ENCODE measurements at regions not wholly inside any gene's neighbourhood (a gene's known extent, or its start where the extent isn't known, plus 50 kb on each side); places are given as distances from the start of the nearest gene placed in this dataset.
"Not testable (repeated sequence)": the region's sequence is repeated elsewhere in the genome, so short reads cannot be mapped to it uniquely, and the experiment has no call there.

GRCh38 chr7:97234494-97234893 lies 117.0 kb downstream of the SDHAF3 start:
- DNase-seq (ENCODE audit: low spot score) = not testable (repeated sequence)

GRCh38 chr7:97246317-97246716 lies 128.8 kb downstream of the SDHAF3 start:
- no peak for DNase-seq (ENCODE audit: low spot score)

- not testable (repeated sequence) for DNase-seq (ENCODE audit: low spot score)
Measured at GRCh38 chr7:97258187-97258586, 140.7 kb downstream of the SDHAF3 start.

GRCh38 chr7:97269741-97270140 lies 152.2 kb downstream of the SDHAF3 start:
- DNase-seq (ENCODE audit: low spot score) = no peak

- DNase-seq (ENCODE audit: low spot score) = no peak
Measured at GRCh38 chr7:97270280-97270679, 152.8 kb downstream of the SDHAF3 start.

GRCh38 chr7:97271619-97272018 lies 154.1 kb downstream of the SDHAF3 start:
- DNase-seq (ENCODE audit: low spot score) = no peak

- DNase-seq (ENCODE audit: low spot score) = no peak
Measured at GRCh38 chr7:97272237-97272975, 154.9 kb downstream of the SDHAF3 start.

GRCh38 chr7:97275475-97275874 lies 158.0 kb downstream of the SDHAF3 start:
- no peak for DNase-seq (ENCODE audit: low spot score)

- DNase-seq (ENCODE audit: low spot score) = no peak
Measured at GRCh38 chr7:97280950-97281349, 163.5 kb downstream of the SDHAF3 start.

GRCh38 chr7:97285348-97285747 lies 167.8 kb downstream of the SDHAF3 start:
- no peak for DNase-seq (ENCODE audit: low spot score)

- no peak for DNase-seq (ENCODE audit: low spot score)
Measured at GRCh38 chr7:97293031-97293430, 175.5 kb downstream of the SDHAF3 start.

- no peak for DNase-seq (ENCODE audit: low spot score)
Measured at GRCh38 chr7:97298561-97298960, 181.1 kb downstream of the SDHAF3 start.

- no peak for DNase-seq (ENCODE audit: low spot score)
Measured at GRCh38 chr7:97305589-97305988, 188.1 kb downstream of the SDHAF3 start.

- DNase-seq (ENCODE audit: low spot score) = no peak
Measured at GRCh38 chr7:97307521-97308108, 190.1 kb downstream of the SDHAF3 start.

GRCh38 chr7:97313900-97314299 lies 196.4 kb downstream of the SDHAF3 start:
- DNase-seq (ENCODE audit: low spot score) = no peak

- DNase-seq (ENCODE audit: low spot score) = no peak
Measured at GRCh38 chr7:97317575-97317974, 200.1 kb downstream of the SDHAF3 start.

- DNase-seq (ENCODE audit: low spot score) = not testable (repeated sequence)
Measured at GRCh38 chr7:97329871-97330270, 212.4 kb downstream of the SDHAF3 start.

GRCh38 chr7:97337849-97338248 lies 220.4 kb downstream of the SDHAF3 start:
- no peak for DNase-seq (ENCODE audit: low spot score)

GRCh38 chr7:97342512-97342911 lies 225.0 kb downstream of the SDHAF3 start:
- no peak for DNase-seq (ENCODE audit: low spot score)

GRCh38 chr7:97346349-97346748 lies 228.9 kb downstream of the SDHAF3 start:
- DNase-seq (ENCODE audit: low spot score) = no peak

GRCh38 chr7:97351488-97351887 lies 234.0 kb downstream of the SDHAF3 start:
- no peak for DNase-seq (ENCODE audit: low spot score)

- DNase-seq (ENCODE audit: low spot score) = no peak
Measured at GRCh38 chr7:97357459-97357858, 240.0 kb downstream of the SDHAF3 start.

GRCh38 chr7:97372882-97373281 lies 255.4 kb downstream of the SDHAF3 start:
- DNase-seq (ENCODE audit: low spot score) = no peak

- DNase-seq (ENCODE audit: low spot score) = no peak
Measured at GRCh38 chr7:97373736-97374135, 256.2 kb downstream of the SDHAF3 start.
